ENCODE measurements at regions not wholly inside any gene's neighbourhood (a gene's known extent, or its start where the extent isn't known, plus 50 kb on each side); places are given as distances from the start of the nearest gene placed in this dataset.

GRCh38 chr14:85222341-85222740 lies 307.6 kb upstream of the FLRT2 start:
- TF ChIP-seq CTCF (IDR thresholded peaks at IDR 0.05): no peak
- no peak for TF ChIP-seq POLR2A (IDR thresholded peaks at IDR 0.05)

Measured in prostate gland (tissue), 2 donors.